Keratinocyte (primary cell): ENCODE measurements at regions not wholly inside any gene's neighbourhood (a gene's known extent, or its start where the extent isn't known, plus 50 kb on each side); places are given as distances from the start of the nearest gene placed in this dataset.

ENCODE experiments used
- DNase-seq: peaks from one replicate; pipeline ENCODE4 v3.0.0-alpha.2; 2011; ENCODE audit warnings: low read depth, missing footprints, low spot score
- FAIRE-seq: peaks from 2 replicates; lab custom pipeline; 2011; peaks lifted over from hg19 to GRCh38; lab: Jason Lieb, UNC
- H2AFZ ChIP-seq: 2 replicates; pipeline ENCODE4 v1.6.0; 2012; ENCODE audit warnings: low read length, control low read depth, inconsistent platforms; ENCODE audit not compliant: control insufficient read depth
- H3K27ac ChIP-seq: 2 replicates; pipeline ENCODE4 v1.5.1; 2011; ENCODE audit warnings: low read length; ENCODE audit not compliant: control insufficient read depth, insufficient read depth
- H3K27me3 ChIP-seq: 3 replicates; pipeline ENCODE4 v1.6.0; 2011; ENCODE audit warnings: low read length; ENCODE audit not compliant: control insufficient read depth, insufficient read depth; ENCODE audit errors: extremely low read depth
- H3K36me3 ChIP-seq, 2 experiments: 2 replicates in 1 of 2; 3 replicates in 1 of 2; pipeline ENCODE4 v1.5.1; 2011; ENCODE audit warnings: low read length in 2 of 2, mild to moderate bottlenecking in 1 of 2; ENCODE audit not compliant: control insufficient read depth in 2 of 2, insufficient read depth in 2 of 2; ENCODE audit errors: extremely low read depth in 1 of 2
- H3K4me1 ChIP-seq: 3 replicates; pipeline ENCODE4 v1.5.1; 2011; ENCODE audit warnings: low read length; ENCODE audit not compliant: control insufficient read depth, insufficient read depth; ENCODE audit errors: extremely low read depth
- H3K4me2 ChIP-seq: 3 replicates; pipeline ENCODE4 v1.6.0; 2011; ENCODE audit warnings: low read depth, low read length; ENCODE audit not compliant: control insufficient read depth, insufficient read depth; ENCODE audit errors: extremely low read depth
- H3K4me3 ChIP-seq, 3 experiments: fragments of 200-600 bp in 1 of 3; sonication (generic) in 1 of 3; 2 replicates in 2 of 3; 3 replicates in 1 of 3; pipeline ENCODE4 v1.5.1; 2011 to 2016; ENCODE audit warnings: low read length in 3 of 3, mild to moderate bottlenecking in 3 of 3, control low read depth in 2 of 3, inconsistent platforms in 1 of 3, low read depth in 1 of 3, mixed read lengths in 1 of 3, mixed run types in 1 of 3, moderate library complexity in 1 of 3; ENCODE audit not compliant: control insufficient read depth in 2 of 3, insufficient read depth in 2 of 3; ENCODE audit errors: extremely low read depth in 1 of 3
- H3K79me2 ChIP-seq: 2 replicates; pipeline ENCODE4 v1.6.0; 2012; ENCODE audit warnings: low read length; ENCODE audit not compliant: control insufficient read depth, insufficient read depth
- H3K9ac ChIP-seq: 3 replicates; pipeline ENCODE4 v1.6.0; 2011; ENCODE audit warnings: low read length; ENCODE audit not compliant: control insufficient read depth, insufficient read depth; ENCODE audit errors: extremely low read depth
- H3K9me1 ChIP-seq: 3 replicates; pipeline ENCODE4 v1.6.0; 2011; ENCODE audit warnings: low read length; ENCODE audit not compliant: control insufficient read depth, insufficient read depth; ENCODE audit errors: extremely low read depth
- H3K9me3 ChIP-seq: 2 replicates; pipeline ENCODE4 v1.5.1; 2012; ENCODE audit warnings: low read depth, low read length; ENCODE audit not compliant: control insufficient read depth
- H4K20me1 ChIP-seq: 3 replicates; pipeline ENCODE4 v1.6.0; 2011; ENCODE audit warnings: low read length; ENCODE audit not compliant: control insufficient read depth, insufficient read depth; ENCODE audit errors: extremely low read depth
- CTCF ChIP-seq, 3 experiments: IDR thresholded peaks in 1 of 3; conservative IDR thresholded peaks in 1 of 3; optimal IDR thresholded peaks in 1 of 3; 2 replicates in 2 of 3; 3 replicates in 1 of 3; pipeline versions ENCODE3 to v1.5.1; 2011; ENCODE audit warnings: low read length in 3 of 3, mild to moderate bottlenecking in 3 of 3, moderate library complexity in 2 of 3, control low read depth in 1 of 3, inconsistent platforms in 1 of 3; ENCODE audit not compliant: insufficient read depth in 2 of 3; ENCODE audit errors: extremely low read depth in 1 of 3
- EZH2 ChIP-seq: IDR thresholded peaks from one replicate; pipeline ENCODE4 v1.6.1; 2012; ENCODE audit warnings: inconsistent platforms, mild to moderate bottlenecking, low read length, moderate library complexity
- dilution Hi-C: fragments of 300-500 bp; cut with MboI; formaldehyde crosslinking; loops from one replicate; pipeline ENCODE4 v1.7.0; 2020; ENCODE audit warnings: low sequenced_read_pairs; ENCODE audit not compliant: extremely low pct_ligation_motif_present

DNA sequence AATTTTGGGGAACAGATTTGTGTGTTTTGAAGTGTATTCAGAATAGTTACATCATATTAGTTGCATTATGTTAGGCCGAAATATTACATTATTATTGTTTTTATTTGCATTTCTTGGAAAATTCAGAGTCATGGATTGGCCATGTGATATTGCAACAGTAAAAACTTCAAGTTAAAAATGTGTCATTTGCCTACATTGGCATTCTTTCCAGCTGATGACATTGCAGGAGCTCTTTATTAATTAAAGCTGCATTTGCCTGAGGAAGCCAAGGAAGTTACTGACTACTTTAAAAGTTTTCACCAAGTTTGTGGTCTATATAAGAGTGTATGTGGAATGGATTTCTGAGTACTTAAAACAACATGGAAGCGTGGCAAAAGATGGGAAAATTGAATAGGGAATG lies 726.4 kb upstream of the SGO1 start:
- no peak for DNase-seq
- FAIRE-seq, result no peak
- Histone ChIP-seq H3K9ac (no peak overlapping the region), H3K27ac (no peak overlapping the region), H3K79me2 (no peaks in the 10 kb centered on the region), H2AFZ (no peak overlapping the region), H3K9me1 (no peaks in the 10 kb centered on the region), H3K36me3 (no peaks in the 10 kb centered on the region), H3K9me3 (no peaks in the 10 kb centered on the region), H3K27me3 (no peaks in the 10 kb centered on the region), H3K4me1 (no peaks in the 10 kb centered on the region), H3K4me2 (no peak overlapping the region), H3K4me3 (no peak overlapping the region), H4K20me1 (no peaks in the 10 kb centered on the region)
- dilution Hi-C loops, result no loop called here
- TF ChIP-seq EZH2 (no peak), CTCF (optimal IDR thresholded peaks at IDR 0.05 in 1 of 3, IDR thresholded peaks at IDR 0.05 in 1 of 3, conservative IDR thresholded peaks at IDR 0.05 in 1 of 3; ENCODE audit: extremely low read depth in 1 of 3, insufficient read depth in 2 of 3, low read length in 3 of 3) (no peak)

DNA sequence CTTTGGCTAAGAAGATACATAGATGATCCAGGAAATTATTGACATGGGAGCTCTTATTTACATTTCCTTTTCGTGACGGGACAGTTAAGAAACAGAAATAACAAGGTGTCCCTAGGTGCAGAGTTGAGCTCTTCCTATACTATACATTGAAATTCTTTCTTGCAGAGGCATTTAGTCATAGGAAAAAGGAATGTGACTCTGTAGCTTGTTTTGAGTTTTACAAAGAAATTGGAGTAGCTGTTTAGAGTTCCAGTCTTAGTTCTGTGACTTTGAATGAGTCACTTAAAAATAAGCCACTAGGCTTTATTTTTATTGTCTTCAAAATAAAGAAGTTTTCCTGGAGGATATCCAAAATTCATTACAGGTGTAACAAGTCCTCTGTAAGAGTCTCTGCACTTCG lies 723.5 kb upstream of the SGO1 start:
- H2AFZ ChIP-seq, result no peak overlapping the region
- no peak overlapping the region for H3K4me2 ChIP-seq
- H3K9me1 ChIP-seq, result no peaks in the 10 kb centered on the region
- FAIRE-seq (no peak), DNase-seq (no peak)
- H3K27me3 ChIP-seq, result no peaks in the 10 kb centered on the region
- no peaks in the 10 kb centered on the region for H3K36me3 ChIP-seq
- no peaks in the 10 kb centered on the region for H3K4me1 ChIP-seq
- H4K20me1 ChIP-seq, result no peaks in the 10 kb centered on the region
- H3K79me2 ChIP-seq, result no peaks in the 10 kb centered on the region
- H3K4me3 ChIP-seq, result no peak overlapping the region
- TF ChIP-seq CTCF (optimal IDR thresholded peaks at IDR 0.05 in 1 of 3, IDR thresholded peaks at IDR 0.05 in 1 of 3, conservative IDR thresholded peaks at IDR 0.05 in 1 of 3; ENCODE audit: extremely low read depth in 1 of 3, insufficient read depth in 2 of 3, low read length in 3 of 3), result no peak
- no peak for TF ChIP-seq EZH2
- H3K27ac ChIP-seq, result no peak overlapping the region
- dilution Hi-C loops, result no loop called here
- no peaks in the 10 kb centered on the region for H3K9me3 ChIP-seq
- no peak overlapping the region for H3K9ac ChIP-seq
